ENCODE measurements at regions not wholly inside any gene's neighbourhood (a gene's known extent, or its start where the extent isn't known, plus 50 kb on each side); places are given as distances from the start of the nearest gene placed in this dataset.

- no peak for TF ChIP-seq BCL3 (IDR thresholded peaks at IDR 0.05)
- TF ChIP-seq TFCP2L1 (CRISPR knock-in tag; IDR thresholded peaks at IDR 0.05): no peak
- no peak for TF ChIP-seq PBX3 (IDR thresholded peaks at IDR 0.05)
- no peak for TF ChIP-seq USF2 (IDR thresholded peaks at IDR 0.05)
- TF ChIP-seq BHLHE40 (IDR thresholded peaks at IDR 0.05; ENCODE audit: low read depth, low read length): no peak
- no peak for TF ChIP-seq MAZ (IDR thresholded peaks at IDR 0.05; ENCODE audit: borderline replicate concordance, low read depth, low read length)
- TF ChIP-seq CHD2 (IDR thresholded peaks at IDR 0.05; ENCODE audit: low read length, partially characterized antibody): no peak
These were observed 1886.9 kb downstream of the NCAM2 start (continued) for GRCh38 chr21:22885079-22885478.

- CTCF ChIA-PET: no interaction called here
- DNase-seq (ENCODE audit: low read depth in 1 of 2, low spot score in 1 of 2) (no peak), FAIRE-seq (no peak), ATAC-seq (no peak)
- Histone ChIP-seq H3K27ac (no peak overlapping the region), H3K4me3 (no peak overlapping the region), H3K4me2 (no peak overlapping the region), H3K9me3 (no peaks in the 10 kb centered on the region), H3K4me1 (no peaks in the 10 kb centered on the region)
- POLR2A ChIA-PET: no interaction called here
- TF ChIP-seq EHF (CRISPR knock-in tag; IDR thresholded peaks at IDR 0.05) (no peak), HMGXB4 (CRISPR knock-in tag; IDR thresholded peaks at IDR 0.05; ENCODE audit: borderline replicate concordance) (no peak), FOSL2 (IDR thresholded peaks at IDR 0.05) (no peak), FOSL2 (CRISPR knock-in tag; IDR thresholded peaks at IDR 0.05) (no peak), CHD4 (IDR thresholded peaks at IDR 0.05; ENCODE audit: borderline replicate concordance) (no peak), SREBF2 (IDR thresholded peaks at IDR 0.05) (no peak), KDM1A (IDR thresholded peaks at IDR 0.05; ENCODE audit: low read depth) (no peak), FOSB (CRISPR knock-in tag; IDR thresholded peaks at IDR 0.05) (no peak), POLR2AphosphoS2 (conservative IDR thresholded peaks at IDR 0.05; ENCODE audit: low read length) (no peak), HOXB5 (CRISPR knock-in tag; IDR thresholded peaks at IDR 0.05) (no peak)
These were observed 1887.4 kb downstream of the NCAM2 start for GRCh38 chr21:22885614-22886013.

- DNase-seq (ENCODE audit: low read depth in 1 of 2, low spot score in 1 of 2) (no peak), ATAC-seq (no peak), FAIRE-seq (no peak)
- no peak overlapping the region for H3K4me3 ChIP-seq
- ChIA-PET CTCF (no interaction called here), POLR2A (no interaction called here)
- H3K4me2 ChIP-seq: no peak overlapping the region
- no peaks in the 10 kb centered on the region for H3K9me3 ChIP-seq
- WGBS (ENCODE audit: missing lambda C conversion rate): 0% methylated on average over 2 of the region's 2 CpGs
- H3K27ac ChIP-seq: no peak overlapping the region
- H3K4me1 ChIP-seq: no peaks in the 10 kb centered on the region
- no peak for TF ChIP-seq USF2 (IDR thresholded peaks at IDR 0.05)
- TF ChIP-seq GATA3 (IDR thresholded peaks at IDR 0.05; ENCODE audit: borderline replicate concordance): no peak
- TF ChIP-seq ZC3H11A (IDR thresholded peaks at IDR 0.05): no peak
- no peak for TF ChIP-seq RFX5 (IDR thresholded peaks at IDR 0.05)
- no peak for TF ChIP-seq POLR2A (IDR thresholded peaks at IDR 0.05; ENCODE audit: low read length)
- no peak for TF ChIP-seq NPAS2 (CRISPR knock-in tag; IDR thresholded peaks at IDR 0.05; ENCODE audit: borderline replicate concordance)
- TF ChIP-seq REST (IDR thresholded peaks at IDR 0.05): no peak
- TF ChIP-seq HOXB13 (CRISPR knock-in tag; IDR thresholded peaks at IDR 0.05; ENCODE audit: low read depth): no peak
- TF ChIP-seq JUN (IDR thresholded peaks at IDR 0.05): no peak
- no peak for TF ChIP-seq JUNB (IDR thresholded peaks at IDR 0.05)
- no peak for TF ChIP-seq ZNF302 (CRISPR knock-in tag; IDR thresholded peaks at IDR 0.05)
- TF ChIP-seq POLR2AphosphoS2 (conservative IDR thresholded peaks at IDR 0.05; ENCODE audit: low read length): no peak
- no peak for TF ChIP-seq KDM5A (IDR thresholded peaks at IDR 0.05)
- TF ChIP-seq BHLHE40 (IDR thresholded peaks at IDR 0.05; ENCODE audit: low read depth, low read length): no peak
- TF ChIP-seq SREBF2 (IDR thresholded peaks at IDR 0.05): no peak
These were observed 1891.2 kb downstream of the NCAM2 start for GRCh38 chr21:22889445-22889844.
